H9 (cell line): ENCODE measurements at regions not wholly inside any gene's neighbourhood (a gene's known extent, or its start where the extent isn't known, plus 50 kb on each side); places are given as distances from the start of the nearest gene placed in this dataset.

Experiments
- DNase-seq: peaks from one replicate; pipeline ENCODE4 v3.0.0-alpha.2; 2017
- H2AFZ ChIP-seq: one replicate; pipeline ENCODE4 v1.6.1; 2013; ENCODE audit warnings: mild to moderate bottlenecking, low read length, control low read depth, moderate library complexity
- H2AK5ac ChIP-seq: 2 replicates; pipeline ENCODE4 v1.6.1; 2013; ENCODE audit warnings: low read length, control low read depth, mixed read lengths; ENCODE audit not compliant: insufficient read length
- H2BK120ac ChIP-seq: one replicate; pipeline ENCODE4 v1.6.1; 2013; ENCODE audit warnings: low read depth, mild to moderate bottlenecking, low read length, control low read depth, inconsistent platforms; ENCODE audit not compliant: poor library complexity, severe bottlenecking
- H2BK12ac ChIP-seq: 2 replicates; pipeline ENCODE4 v1.6.1; 2013; ENCODE audit warnings: low read length, control low read depth, mixed read lengths, low read depth; ENCODE audit not compliant: insufficient read length
- H2BK15ac ChIP-seq: 2 replicates; pipeline ENCODE4 v1.6.1; 2013; ENCODE audit warnings: low read depth, low read length, control low read depth
- H2BK20ac ChIP-seq: one replicate; pipeline ENCODE4 v1.6.1; 2013; ENCODE audit warnings: low read depth, mild to moderate bottlenecking, low read length, control low read depth, inconsistent platforms; ENCODE audit not compliant: poor library complexity, severe bottlenecking
- H2BK5ac ChIP-seq: 2 replicates; pipeline ENCODE4 v1.6.1; 2013; ENCODE audit warnings: low read length, control low read depth, mixed read lengths; ENCODE audit not compliant: insufficient read length
- H3K14ac ChIP-seq: 2 replicates; pipeline ENCODE4 v1.6.1; 2013; ENCODE audit warnings: low read length, control low read depth; ENCODE audit not compliant: insufficient read depth
- H3K18ac ChIP-seq: 2 replicates; pipeline ENCODE4 v1.6.1; 2013; ENCODE audit warnings: low read depth, mild to moderate bottlenecking, mixed read lengths, low read length, control low read depth; ENCODE audit not compliant: insufficient read length
- H3K23ac ChIP-seq: 2 replicates; pipeline ENCODE4 v1.6.1; 2013; ENCODE audit warnings: low read length, control low read depth, mixed read lengths, low read depth; ENCODE audit not compliant: insufficient read length
- H3K23me2 ChIP-seq: 2 replicates; pipeline ENCODE4 v1.6.1; 2013; ENCODE audit warnings: low read depth, mild to moderate bottlenecking, mixed read lengths, low read length, control low read depth; ENCODE audit not compliant: insufficient read length, poor library complexity, severe bottlenecking
- H3K27ac ChIP-seq: 2 replicates; pipeline ENCODE4 v1.5.1; 2013; ENCODE audit warnings: low read length, control low read depth, mixed read lengths, low read depth; ENCODE audit not compliant: insufficient read length
- H3K27me3 ChIP-seq: 2 replicates; pipeline ENCODE4 v1.6.1; 2013; ENCODE audit warnings: low read length, control low read depth, inconsistent platforms; ENCODE audit not compliant: insufficient read depth
- H3K4ac ChIP-seq: 2 replicates; pipeline ENCODE4 v1.6.1; 2013; ENCODE audit warnings: low read depth, mild to moderate bottlenecking, control low read depth, inconsistent platforms, low read length, moderate library complexity
- H3K4me1 ChIP-seq: 2 replicates; pipeline ENCODE4 v1.6.1; 2013; ENCODE audit warnings: low read length, control low read depth, inconsistent platforms; ENCODE audit not compliant: insufficient read depth
- H3K4me2 ChIP-seq: 2 replicates; pipeline ENCODE4 v1.6.1; 2013; ENCODE audit warnings: low read length, control low read depth, mixed read lengths; ENCODE audit not compliant: insufficient read length, insufficient read depth
- H3K56ac ChIP-seq: 2 replicates; pipeline ENCODE4 v1.6.1; 2013; ENCODE audit warnings: low read depth, mild to moderate bottlenecking, mixed read lengths, low read length, control low read depth; ENCODE audit not compliant: insufficient read length
- H3K79me1 ChIP-seq: 2 replicates; pipeline ENCODE4 v1.6.1; 2013; ENCODE audit warnings: low read depth, mild to moderate bottlenecking, moderate library complexity, low read length, control low read depth, inconsistent platforms; ENCODE audit not compliant: insufficient read depth, poor library complexity, severe bottlenecking
- H3K79me2 ChIP-seq: 2 replicates; pipeline ENCODE4 v1.6.1; 2013; ENCODE audit warnings: low read length, control low read depth, inconsistent platforms; ENCODE audit not compliant: insufficient read depth
- H3K9ac ChIP-seq: 2 replicates; pipeline ENCODE4 v1.6.1; 2013; ENCODE audit warnings: low read length, control low read depth, mixed read lengths; ENCODE audit not compliant: insufficient read length; ENCODE audit errors: extremely low read depth
- H3K9me3 ChIP-seq: one replicate; pipeline ENCODE4 v1.6.1; 2013; ENCODE audit warnings: low read depth, low read length, inconsistent platforms; ENCODE audit not compliant: control insufficient read depth
- H3T11ph ChIP-seq: one replicate; pipeline ENCODE4 v1.6.1; 2013; ENCODE audit warnings: mild to moderate bottlenecking, low read length, control low read depth, inconsistent platforms
- H4K20me1 ChIP-seq: one replicate; pipeline ENCODE4 v1.6.1; 2013; ENCODE audit not compliant: control insufficient read depth, insufficient read length, insufficient read depth
- H4K5ac ChIP-seq: 2 replicates; pipeline ENCODE4 v1.6.1; 2013; ENCODE audit warnings: low read depth, mild to moderate bottlenecking, mixed read lengths, low read length, control low read depth; ENCODE audit not compliant: insufficient read length
- H4K8ac ChIP-seq: replicated peaks from 2 replicates; pipeline ENCODE4 v1.6.1; 2013; ENCODE audit warnings: low read length, control low read depth, mixed read lengths, low read depth; ENCODE audit not compliant: insufficient read length
- H4K91ac ChIP-seq: 2 replicates; pipeline ENCODE4 v1.6.1; 2013; ENCODE audit warnings: low read depth, mild to moderate bottlenecking, moderate library complexity, mixed read lengths, low read length, control low read depth; ENCODE audit not compliant: insufficient read length
- H3K27ac Mint-ChIP-seq, 3 experiments: 2 replicates in 2 of 3; 3 replicates in 1 of 3; pipeline ENCODE4 v1.8.0; 2020 to 2021; ENCODE audit warnings: mixed read lengths in 3 of 3, mild to moderate bottlenecking in 1 of 3, moderate library complexity in 1 of 3
- H3K27me3 Mint-ChIP-seq: 2 replicates; pipeline ENCODE4 v1.8.0; 2021; ENCODE audit warnings: low read depth, mild to moderate bottlenecking, moderate library complexity, mixed read lengths
- H3K36me3 Mint-ChIP-seq, 3 experiments: 2 replicates in 2 of 3; 3 replicates in 1 of 3; pipeline ENCODE4 v1.8.0; 2020 to 2021; ENCODE audit warnings: low read depth in 3 of 3, mixed read lengths in 3 of 3; ENCODE audit not compliant: insufficient read depth in 1 of 3
- H3K4me1 Mint-ChIP-seq, 2 experiments: 2 replicates each; pipeline ENCODE4 v1.8.0; 2020; ENCODE audit warnings: mixed read lengths in 2 of 2
- H3K4me3 Mint-ChIP-seq, 2 experiments: 2 replicates in 1 of 2; 3 replicates in 1 of 2; pipeline ENCODE4 v1.8.0; 2020 to 2021; ENCODE audit warnings: mild to moderate bottlenecking in 2 of 2, mixed read lengths in 2 of 2, moderate library complexity in 1 of 2
- H3K9me3 Mint-ChIP-seq, 2 experiments: 2 replicates in 1 of 2; 3 replicates in 1 of 2; pipeline ENCODE4 v1.8.0; 2020; ENCODE audit warnings: mild to moderate bottlenecking in 2 of 2, mixed read lengths in 2 of 2, moderate library complexity in 1 of 2
- WGBS: extraction: QIAGEN DNeasy Blood & Tissue Kit; methylation state at CpG from one replicate; pipeline ENCODE4 v1.1.7; 2013; ENCODE audit warnings: missing lambda C conversion rate, low lambda C conversion rate, mixed read lengths; ENCODE audit not compliant: insufficient read length; ENCODE audit errors: extremely low coverage; 5-methylcytosine and 5-hydroxymethylcytosine counted together
- TF ChIP-seq, protein P1 (sequence below): fragments of 200-600 bp; sonication (generic); conservative IDR thresholded peaks from 3 replicates; pipeline ENCODE4 v1.8.0; 2021; ENCODE audit warnings: antibody characterized with exemption, mild to moderate bottlenecking

GRCh38 chr3:64935971-64936370 lies 248.2 kb upstream of the ADAMTS9 start:
- Histone ChIP-seq H2AK5ac (no peak overlapping the region), H4K5ac (no peak overlapping the region), H2BK20ac (no peak overlapping the region), H3K4me1 (no peaks in the 10 kb centered on the region), H2BK5ac (no peak overlapping the region), H4K91ac (no peak overlapping the region), H3K79me2 (no peaks in the 10 kb centered on the region), H2AFZ (no peak overlapping the region), H3K9me3 (no peaks in the 10 kb centered on the region), H3K56ac (no peak overlapping the region), H3T11ph (no peak overlapping the region), H3K18ac (no peak overlapping the region), H3K79me1 (no peaks in the 10 kb centered on the region), H3K23me2 (no peaks in the 10 kb centered on the region), H3K23ac (no peak overlapping the region), H2BK120ac (no peak overlapping the region), H4K8ac (no peak overlapping the region), H3K4me2 (no peak overlapping the region), H3K9ac (no peak overlapping the region), H3K14ac (no peak overlapping the region), H3K27ac (no peak overlapping the region), H2BK15ac (no peak overlapping the region), H2BK12ac (no peak overlapping the region), H4K20me1 (no peaks in the 10 kb centered on the region), H3K27me3 (no peaks in the 10 kb centered on the region), H3K4ac (no peak overlapping the region)
- Mint-ChIP-seq H3K9me3 (peaks cover 13 to 17% of the 10 kb centered on the region in 2 experiments), H3K4me1 (peaks cover 3 to 7% of the 10 kb centered on the region in 2 experiments; a peak in 1 of 4 replicates), H3K36me3 (peaks cover 6 to 10% (median 6%) of the 10 kb centered on the region in 3 experiments; a peak in 6 of 7 replicates), H3K27ac (no peak overlapping the region), H3K4me3 (no peak overlapping the region), H3K27me3 (no peaks in the 10 kb centered on the region)
- DNase-seq, result no peak
- WGBS, result no CpG with 5 or more reads among the region's 2 CpGs
- TF ChIP-seq, protein P1, sequence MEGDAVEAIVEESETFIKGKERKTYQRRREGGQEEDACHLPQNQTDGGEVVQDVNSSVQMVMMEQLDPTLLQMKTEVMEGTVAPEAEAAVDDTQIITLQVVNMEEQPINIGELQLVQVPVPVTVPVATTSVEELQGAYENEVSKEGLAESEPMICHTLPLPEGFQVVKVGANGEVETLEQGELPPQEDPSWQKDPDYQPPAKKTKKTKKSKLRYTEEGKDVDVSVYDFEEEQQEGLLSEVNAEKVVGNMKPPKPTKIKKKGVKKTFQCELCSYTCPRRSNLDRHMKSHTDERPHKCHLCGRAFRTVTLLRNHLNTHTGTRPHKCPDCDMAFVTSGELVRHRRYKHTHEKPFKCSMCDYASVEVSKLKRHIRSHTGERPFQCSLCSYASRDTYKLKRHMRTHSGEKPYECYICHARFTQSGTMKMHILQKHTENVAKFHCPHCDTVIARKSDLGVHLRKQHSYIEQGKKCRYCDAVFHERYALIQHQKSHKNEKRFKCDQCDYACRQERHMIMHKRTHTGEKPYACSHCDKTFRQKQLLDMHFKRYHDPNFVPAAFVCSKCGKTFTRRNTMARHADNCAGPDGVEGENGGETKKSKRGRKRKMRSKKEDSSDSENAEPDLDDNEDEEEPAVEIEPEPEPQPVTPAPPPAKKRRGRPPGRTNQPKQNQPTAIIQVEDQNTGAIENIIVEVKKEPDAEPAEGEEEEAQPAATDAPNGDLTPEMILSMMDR, result no peak
